ENCODE measurements at regions not wholly inside any gene's neighbourhood (a gene's known extent, or its start where the extent isn't known, plus 50 kb on each side); places are given as distances from the start of the nearest gene placed in this dataset.

GRCh38 chr11:119904531-119905035, 175.6 kb upstream of the NECTIN1 start:
- TF ChIP-seq ZBTB11 (CRISPR knock-in tag; IDR thresholded peaks at IDR 0.05): no peak
- TF ChIP-seq GATAD2A (IDR thresholded peaks at IDR 0.05): no peak
- no peak for TF ChIP-seq RBM34 (IDR thresholded peaks at IDR 0.05; ENCODE audit: borderline replicate concordance, insufficient read depth, low read length)
- no peak for TF ChIP-seq DDX20 (tag; IDR thresholded peaks at IDR 0.05; ENCODE audit: low read depth)
- TF ChIP-seq CHD4 (IDR thresholded peaks at IDR 0.05; ENCODE audit: insufficient read depth, insufficient replicate concordance, low read depth, low read length, poor library complexity, severe bottlenecking): no peak
- no peak for TF ChIP-seq IFI16 (CRISPR knock-in tag; IDR thresholded peaks at IDR 0.05)
- no peak for TF ChIP-seq CC2D1A (IDR thresholded peaks at IDR 0.05)
- TF ChIP-seq ZNF282 (CRISPR knock-in tag; IDR thresholded peaks at IDR 0.05): no peak
- no peak for TF ChIP-seq NFYB (IDR thresholded peaks at IDR 0.05; ENCODE audit: extremely low read depth, insufficient read length)
- no peak for TF ChIP-seq ZNF57 (CRISPR knock-in tag; IDR thresholded peaks at IDR 0.05)
- no peak for TF ChIP-seq PRPF4 (IDR thresholded peaks at IDR 0.05; ENCODE audit: insufficient read depth, low read depth, low read length, poor library complexity, severe bottlenecking)
- TF ChIP-seq HES1 (IDR thresholded peaks at IDR 0.05; ENCODE audit: low read depth): no peak
- no peak for TF ChIP-seq KLF10 (CRISPR knock-in tag; IDR thresholded peaks at IDR 0.05)
- TF ChIP-seq IRF2 (CRISPR knock-in tag; IDR thresholded peaks at IDR 0.05): no peak
- no peak overlapping the region for H3K4me2 ChIP-seq (ENCODE audit: insufficient read depth, low read length)
- in situ Hi-C loops (cut with MboI): no loop called here
- no peak overlapping the region for H2AFZ ChIP-seq (ENCODE audit: low read depth, low read length)
- DNase-seq (ENCODE audit: extremely low read depth in 1 of 4, low spot score in 3 of 4): no peak
- H3K79me2 ChIP-seq (ENCODE audit: control insufficient read depth, insufficient read depth, low read length): no peaks in the 10 kb centered on the region
- POLR2A ChIA-PET: interaction anchor here (0.6 kb wide), 1 partner anchor 494 kb away, joined by 3 read pairs; no protein-coding TSS in a partner anchor
- no TSS peak for BruUV-seq (replicated peaks)
- H3K9me3 ChIP-seq (replicated peaks; ENCODE audit: control insufficient read depth, insufficient read depth, low read depth, low read length): no peaks in the 10 kb centered on the region
- no peaks in the 10 kb centered on the region for H3K9me1 ChIP-seq (ENCODE audit: control insufficient read depth, insufficient read depth, low read length)
- H3K9ac ChIP-seq (ENCODE audit: insufficient read depth in 1 of 2, low read depth in 2 of 2, low read length in 2 of 2): no peak overlapping the region
- ATAC-seq: no peak
- 0% methylated on average over 4 of the region's 4 CpGs for WGBS (ENCODE audit: insufficient coverage, low coverage, missing lambda C conversion rate)
- FAIRE-seq: no peak
- H3K4me3 ChIP-seq: no peak overlapping the region
- CTCF ChIA-PET (ENCODE audit: low intra/inter-chr PET ratio): no interaction called here
- H3K27me3 ChIP-seq (ENCODE audit: control insufficient read depth in 2 of 2, insufficient read depth in 2 of 2, low read length in 2 of 2): peaks cover 5 to 39% of the 10 kb centered on the region in 2 experiments; a peak in 3 of 5 replicates
- H3K4me1 ChIP-seq (replicated peaks in 1 of 2; ENCODE audit: control insufficient read depth in 2 of 2, insufficient read depth in 2 of 2, low read length in 2 of 2): no peaks in the 10 kb centered on the region
- intact Hi-C loops (cut with micrococcal nuclease): no loop called here
- H3K27ac ChIP-seq (ENCODE audit: extremely low read depth, low read depth, low read length): no peak overlapping the region
- peaks cover 4% of the 10 kb centered on the region; the same call in 1 of the 2 replicates for H4K20me1 ChIP-seq (replicated peaks; ENCODE audit: control insufficient read depth, insufficient read depth, low read length)
- H3K36me3 ChIP-seq (ENCODE audit: control insufficient read depth, insufficient read depth, low read length): no peaks in the 10 kb centered on the region

All from K562 (cell line).